Type B pancreatic cell (in vitro differentiated cells): ENCODE measurements at regions not wholly inside any gene's neighbourhood (a gene's known extent, or its start where the extent isn't known, plus 50 kb on each side); places are given as distances from the start of the nearest gene placed in this dataset.

Experiments used
- DNase-seq: peaks from one replicate; pipeline ENCODE4 v3.0.0; 2021; ENCODE audit warnings: mixed read lengths; ENCODE audit not compliant: unreplicated experiment; ENCODE audit errors: extremely low spot score
- H3K27ac Mint-ChIP-seq: 2 replicates; pipeline ENCODE4 v1.8.0; 2021; ENCODE audit warnings: mild to moderate bottlenecking, mixed read lengths
- H3K27me3 Mint-ChIP-seq: 2 replicates; pipeline ENCODE4 v1.8.0; 2021; ENCODE audit warnings: mixed read lengths
- H3K36me3 Mint-ChIP-seq: 2 replicates; pipeline ENCODE4 v1.8.0; 2021; ENCODE audit warnings: mixed read lengths
- H3K4me1 Mint-ChIP-seq: one replicate; pipeline ENCODE4 v1.8.0; 2021; ENCODE audit warnings: mixed read lengths; ENCODE audit not compliant: unreplicated experiment
- H3K4me3 Mint-ChIP-seq: 2 replicates; pipeline ENCODE4 v1.8.0; 2021; ENCODE audit warnings: mild to moderate bottlenecking, mixed read lengths
- H3K9me3 Mint-ChIP-seq: 2 replicates; pipeline ENCODE4 v1.8.0; 2021; ENCODE audit warnings: mixed read lengths
- CTCF ChIP-seq: fragments of 200-600 bp; sonication (generic); conservative IDR thresholded peaks from 2 replicates; pipeline ENCODE4 v1.5.0; 2021; ENCODE audit warnings: antibody characterized with exemption, mild to moderate bottlenecking

DNA sequence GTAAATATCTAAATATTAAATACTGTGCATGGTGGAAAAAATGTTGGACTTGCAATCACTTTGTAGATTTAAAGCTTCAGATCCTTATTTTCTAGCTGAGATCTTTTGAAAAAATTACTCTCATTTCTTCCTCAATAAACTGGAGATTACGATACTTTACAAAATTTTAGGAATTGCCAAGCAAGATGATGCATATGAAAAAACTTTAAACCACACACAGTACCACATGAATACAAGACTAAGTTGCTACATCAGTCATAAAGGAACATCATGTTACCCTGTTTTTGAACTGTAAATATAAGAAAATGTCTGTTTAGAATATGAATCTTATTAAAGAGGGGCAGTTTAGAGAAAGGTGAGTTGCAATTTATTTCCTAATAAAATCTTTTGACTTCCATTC, 703.6 kb upstream of the NUDT12 start:
- Mint-ChIP-seq H3K4me3 (no peak overlapping the region), H3K36me3 (no peaks in the 10 kb centered on the region), H3K27ac (no peak overlapping the region), H3K4me1 (peaks cover 21% of the 10 kb centered on the region), H3K9me3 (no peaks in the 10 kb centered on the region), H3K27me3 (no peaks in the 10 kb centered on the region)
- TF ChIP-seq CTCF: no peak
- DNase-seq: no peak

DNA sequence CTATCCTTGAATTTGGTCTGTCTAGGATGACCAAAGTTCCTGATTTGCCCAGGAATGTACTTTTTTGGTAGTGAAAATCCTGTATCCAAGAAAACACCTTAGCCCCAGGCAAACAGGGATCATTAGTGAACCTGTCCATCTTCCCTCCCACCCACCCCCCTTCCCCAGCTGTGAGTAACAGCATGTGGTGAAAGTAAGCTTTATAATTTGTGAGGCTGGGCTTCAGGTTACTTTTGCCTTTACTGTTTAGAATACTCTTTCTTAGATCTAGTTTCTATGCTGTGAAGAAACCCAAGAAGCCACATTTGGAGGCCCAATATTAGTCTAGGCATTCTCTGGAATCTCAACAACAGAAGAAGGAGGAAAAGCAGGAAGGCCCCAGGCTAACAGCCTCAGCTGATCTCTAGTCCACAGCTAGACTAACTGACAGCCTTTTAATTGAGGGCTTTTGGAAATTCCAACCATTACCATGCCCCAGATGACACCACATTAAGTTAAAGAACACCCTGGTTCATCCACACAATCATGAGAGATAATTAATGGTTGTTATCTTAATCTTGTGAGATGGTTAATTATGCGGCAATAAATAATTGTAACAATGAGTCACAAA, 703.0 kb upstream of the NUDT12 start:
- Mint-ChIP-seq H3K4me1 (peaks cover 21% of the 10 kb centered on the region), H3K9me3 (no peaks in the 10 kb centered on the region), H3K4me3 (no peak overlapping the region), H3K27ac (no peak overlapping the region), H3K36me3 (no peaks in the 10 kb centered on the region), H3K27me3 (no peaks in the 10 kb centered on the region)
- DNase-seq: no peak
- no peak for TF ChIP-seq CTCF

DNA sequence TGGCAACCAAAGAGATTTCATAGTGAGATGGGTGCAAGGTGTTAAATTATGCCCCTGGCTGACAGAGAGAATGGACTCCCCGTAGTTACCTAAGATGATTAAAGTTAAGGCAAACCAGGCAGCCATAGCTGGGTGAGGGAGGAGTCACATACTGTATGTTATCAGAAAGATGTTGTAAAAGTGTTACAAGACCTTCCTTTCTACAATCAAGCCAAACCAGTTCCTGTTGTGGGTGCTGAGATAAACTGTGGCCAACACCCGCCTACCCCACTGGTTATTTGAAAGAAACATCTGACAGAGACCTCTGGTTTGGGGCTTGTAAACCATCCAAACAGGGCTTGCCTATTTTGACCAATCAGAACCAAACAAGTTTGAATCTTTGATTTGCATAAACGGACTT, 684.7 kb upstream of the NUDT12 start:
- TF ChIP-seq CTCF: no peak
- Mint-ChIP-seq H3K4me1 (peaks cover 14% of the 10 kb centered on the region), H3K4me3 (no peak overlapping the region), H3K36me3 (no peaks in the 10 kb centered on the region), H3K27ac (peak overlapping the region; percentile 64), H3K9me3 (no peaks in the 10 kb centered on the region), H3K27me3 (no peaks in the 10 kb centered on the region)
- DNase-seq: no peak

DNA sequence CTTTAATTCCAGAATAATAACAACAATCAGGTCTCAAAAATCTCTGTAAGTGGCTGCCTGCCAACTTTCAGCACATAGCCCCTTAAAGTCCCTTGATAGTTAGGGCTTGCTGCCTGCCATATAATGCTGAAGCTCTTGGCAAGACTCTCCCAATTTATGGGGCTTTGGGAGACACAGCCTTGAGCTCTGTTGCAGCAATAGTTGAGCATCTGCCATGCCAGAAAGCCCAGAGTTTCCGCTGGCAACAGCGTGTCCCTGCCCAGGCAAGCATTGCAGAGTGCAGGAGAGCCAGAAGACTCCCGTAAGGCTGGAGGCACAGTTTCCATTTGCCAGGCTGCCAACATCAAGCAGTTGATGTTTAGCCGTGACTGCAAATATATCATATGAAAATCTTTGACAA, 678.5 kb upstream of the NUDT12 start:
- Mint-ChIP-seq H3K27me3 (no peaks in the 10 kb centered on the region), H3K27ac (no peak overlapping the region), H3K4me1 (no peaks in the 10 kb centered on the region), H3K36me3 (no peaks in the 10 kb centered on the region), H3K4me3 (no peak overlapping the region), H3K9me3 (no peaks in the 10 kb centered on the region)
- TF ChIP-seq CTCF: no peak
- no peak for DNase-seq

GRCh38 chr5:104237586-104237985, 675.0 kb upstream of the NUDT12 start:
- H3K27me3 Mint-ChIP-seq: no peaks in the 10 kb centered on the region
- no peaks in the 10 kb centered on the region for H3K36me3 Mint-ChIP-seq
- no peak overlapping the region for H3K27ac Mint-ChIP-seq
- no peaks in the 10 kb centered on the region for H3K4me1 Mint-ChIP-seq
- DNase-seq: no peak
- no peaks in the 10 kb centered on the region for H3K9me3 Mint-ChIP-seq
- H3K4me3 Mint-ChIP-seq: no peak overlapping the region
- TF ChIP-seq CTCF: no peak
